ENCODE measurements at regions not wholly inside any gene's neighbourhood (a gene's known extent, or its start where the extent isn't known, plus 50 kb on each side); places are given as distances from the start of the nearest gene placed in this dataset.
A peak's percentile ranks its signal among the peaks of the same experiment; 100 is the strongest.
"Not testable (repeated sequence)": the region's sequence is repeated elsewhere in the genome, so short reads cannot be mapped to it uniquely, and the experiment has no call there.

GRCh38 chr2:35125278-35125677, 1230.3 kb upstream of the CRIM1 start:
- Histone ChIP-seq H3K36me3 (ENCODE audit: control insufficient read depth, insufficient read depth, low read length) (no peaks in the 10 kb centered on the region), H3K4me3 (ENCODE audit: low read depth, low read length) (no peak overlapping the region), H3K27me3 (ENCODE audit: control insufficient read depth, insufficient read depth, low read length) (no peaks in the 10 kb centered on the region)
- DNase-seq (ENCODE audit: low read depth) (no peak), FAIRE-seq (no peak)
- no peak for TF ChIP-seq CTCF (IDR thresholded peaks at IDR 0.05; ENCODE audit: insufficient read depth, low read length, severe bottlenecking)

GRCh38 chr2:35116151-35116550, 1239.4 kb upstream of the CRIM1 start:
- no peak overlapping the region for H3K4me3 ChIP-seq (ENCODE audit: low read depth, low read length)
- no peak for DNase-seq (ENCODE audit: low read depth)
- no peaks in the 10 kb centered on the region for H3K27me3 ChIP-seq (ENCODE audit: control insufficient read depth, insufficient read depth, low read length)
- FAIRE-seq = peak; percentile 60
- TF ChIP-seq CTCF (IDR thresholded peaks at IDR 0.05; ENCODE audit: insufficient read depth, low read length, severe bottlenecking) = no peak
- H3K36me3 ChIP-seq (ENCODE audit: control insufficient read depth, insufficient read depth, low read length) = no peaks in the 10 kb centered on the region

- TF ChIP-seq CTCF (IDR thresholded peaks at IDR 0.05; ENCODE audit: insufficient read depth, low read length, severe bottlenecking) = peak; percentile 10
- DNase-seq (ENCODE audit: low read depth) (no peak), FAIRE-seq (no peak)
- Histone ChIP-seq H3K4me3 (ENCODE audit: low read depth, low read length) (no peak overlapping the region), H3K36me3 (ENCODE audit: control insufficient read depth, insufficient read depth, low read length) (no peaks in the 10 kb centered on the region), H3K27me3 (ENCODE audit: control insufficient read depth, insufficient read depth, low read length) (no peaks in the 10 kb centered on the region)
Observed at GRCh38 chr2:35114765-35115164, 1240.8 kb upstream of the CRIM1 start.

- FAIRE-seq; DNase-seq (ENCODE audit: low read depth); H3K4me3 ChIP-seq (ENCODE audit: low read depth, low read length); H3K36me3 ChIP-seq (ENCODE audit: control insufficient read depth, insufficient read depth, low read length); H3K27me3 ChIP-seq (ENCODE audit: control insufficient read depth, insufficient read depth, low read length): not testable (repeated sequence)
Observed at GRCh38 chr2:35112367-35112766, 1243.2 kb upstream of the CRIM1 start.

GRCh38 chr2:35104309-35104708, 1251.3 kb upstream of the CRIM1 start:
- no peak for DNase-seq (ENCODE audit: low read depth)
- Histone ChIP-seq H3K27me3 (ENCODE audit: control insufficient read depth, insufficient read depth, low read length) (no peaks in the 10 kb centered on the region), H3K36me3 (ENCODE audit: control insufficient read depth, insufficient read depth, low read length) (no peaks in the 10 kb centered on the region), H3K4me3 (ENCODE audit: low read depth, low read length) (no peak overlapping the region)
- no peak for FAIRE-seq
- TF ChIP-seq CTCF (IDR thresholded peaks at IDR 0.05; ENCODE audit: insufficient read depth, low read length, severe bottlenecking) = no peak

- Histone ChIP-seq H3K27me3 (ENCODE audit: control insufficient read depth, insufficient read depth, low read length) (no peaks in the 10 kb centered on the region), H3K4me3 (ENCODE audit: low read depth, low read length) (no peak overlapping the region), H3K36me3 (ENCODE audit: control insufficient read depth, insufficient read depth, low read length) (no peaks in the 10 kb centered on the region)
- TF ChIP-seq CTCF (IDR thresholded peaks at IDR 0.05; ENCODE audit: insufficient read depth, low read length, severe bottlenecking) = no peak
- no peak for FAIRE-seq
- DNase-seq (ENCODE audit: low read depth) = no peak
Observed at GRCh38 chr2:35099342-35099741, 1256.2 kb upstream of the CRIM1 start.
